Caco-2 (cell line): ENCODE measurements at regions not wholly inside any gene's neighbourhood (a gene's known extent, or its start where the extent isn't known, plus 50 kb on each side); places are given as distances from the start of the nearest gene placed in this dataset.

ENCODE experiments used
- BruUV-seq: library from RNA; stranded (reverse); fragments of 400-500 nt; replicated peaks from 2 replicates; lab custom pipeline; 2021; lab: Mats Ljungman, UMichigan
- CTCF ChIA-PET: fragments of 300-600 bp; sonication (Branson Sonifier 250); formaldehyde crosslinking; loops from one replicate; lab custom pipeline; 2022; ENCODE audit warnings: antibody characterized with exemption; lab: Charles Lee
- POLR2A ChIA-PET: fragments of 300-600 bp; sonication (Branson Sonifier 250); formaldehyde crosslinking; loops from one replicate; lab custom pipeline; 2022; ENCODE audit warnings: antibody characterized with exemption; lab: Charles Lee
- DNase-seq, 2 experiments: peaks; one replicate each; pipeline versions ENCODE4 v3.0.0 to v3.0.0-alpha.2; 2020 to 2022
- H3K27me3 ChIP-seq: replicated peaks from 2 replicates; pipeline ENCODE4 v1.6.0; 2011; ENCODE audit warnings: low read length; ENCODE audit not compliant: control insufficient read depth, insufficient read depth
- H3K36me3 ChIP-seq: 2 replicates; pipeline ENCODE4 v1.5.1; 2011; ENCODE audit warnings: low read length; ENCODE audit not compliant: control insufficient read depth, insufficient read depth
- H3K4me1 ChIP-seq: fragments of 250-450 bp; sonication (Bioruptor Pico); 2 replicates; pipeline ENCODE4 v1.5.1; 2020; ENCODE audit warnings: mild to moderate bottlenecking
- H3K4me3 ChIP-seq: 2 replicates; pipeline ENCODE4 v1.5.1; 2011; ENCODE audit warnings: low read depth, mild to moderate bottlenecking, control low read depth, low read length
- H3K9me3 ChIP-seq: fragments of 250-450 bp; sonication (Bioruptor Pico); 2 replicates; pipeline ENCODE4 v1.5.1; 2020; ENCODE audit warnings: mild to moderate bottlenecking, moderate library complexity
- H3K27ac Mint-ChIP-seq: one replicate; pipeline ENCODE4 v1.8.0; 2022; ENCODE audit warnings: mixed read lengths; ENCODE audit not compliant: unreplicated experiment
- H3K27me3 Mint-ChIP-seq: one replicate; pipeline ENCODE4 v1.8.0; 2022; ENCODE audit warnings: mixed read lengths; ENCODE audit not compliant: insufficient read depth, unreplicated experiment
- H3K36me3 Mint-ChIP-seq: one replicate; pipeline ENCODE4 v1.8.0; 2022; ENCODE audit warnings: mild to moderate bottlenecking, mixed read lengths; ENCODE audit not compliant: insufficient read depth, unreplicated experiment
- H3K4me1 Mint-ChIP-seq: one replicate; pipeline ENCODE4 v1.8.0; 2022; ENCODE audit warnings: low read depth, mixed read lengths; ENCODE audit not compliant: unreplicated experiment
- H3K4me3 Mint-ChIP-seq: one replicate; pipeline ENCODE4 v1.8.0; 2022; ENCODE audit warnings: mild to moderate bottlenecking, moderate library complexity, mixed read lengths; ENCODE audit not compliant: unreplicated experiment
- H3K9me3 Mint-ChIP-seq: one replicate; pipeline ENCODE4 v1.8.0; 2022; ENCODE audit warnings: mixed read lengths; ENCODE audit not compliant: unreplicated experiment
- CTCF ChIP-seq, 2 experiments: fragments of 200-600 bp in 1 of 2; IDR thresholded peaks; 1 replicate in 1 of 2; 2 replicates in 1 of 2; pipeline versions ENCODE4 v1.5.1 to v1.8.0; 2011 to 2022; ENCODE audit warnings: antibody characterized with exemption in 1 of 2, control low read depth in 1 of 2, inconsistent platforms in 1 of 2, low read depth in 1 of 2, low read length in 1 of 2, mild to moderate bottlenecking in 1 of 2, moderate library complexity in 1 of 2; ENCODE audit not compliant: insufficient read depth in 1 of 2, severe bottlenecking in 1 of 2, unreplicated experiment in 1 of 2
- intact Hi-C: fragments of 100-400 bp; cut with micrococcal nuclease; formaldehyde crosslinking; loops from one replicate; pipeline ENCODE4 v1.10.0; 2022; ENCODE audit not compliant: unreplicated experiment

- Mint-ChIP-seq H3K4me3 (no peak overlapping the region), H3K27ac (no peak overlapping the region), H3K4me1 (no peaks in the 10 kb centered on the region), H3K27me3 (peaks cover 3% of the 10 kb centered on the region), H3K36me3 (no peaks in the 10 kb centered on the region), H3K9me3 (peaks cover 10% of the 10 kb centered on the region)
- no peak overlapping the region for H3K4me3 ChIP-seq
- DNase-seq: no peak
- H3K27me3 ChIP-seq: no peaks in the 10 kb centered on the region
- intact Hi-C loops: no loop called here
- TF ChIP-seq CTCF (IDR thresholded peaks at IDR 0.05; ENCODE audit: insufficient read depth in 1 of 2, low read depth in 1 of 2, low read length in 1 of 2, severe bottlenecking in 1 of 2, unreplicated experiment in 1 of 2): no peak
- ChIA-PET CTCF (no interaction called here), POLR2A (no interaction called here)
- no peaks in the 10 kb centered on the region for H3K4me1 ChIP-seq
- no peaks in the 10 kb centered on the region for H3K36me3 ChIP-seq
- no TSS peak for BruUV-seq
- no peaks in the 10 kb centered on the region for H3K9me3 ChIP-seq
Observed at GRCh38 chr2:6459138-6459537, 406.6 kb downstream of the CMPK2 start.

DNA sequence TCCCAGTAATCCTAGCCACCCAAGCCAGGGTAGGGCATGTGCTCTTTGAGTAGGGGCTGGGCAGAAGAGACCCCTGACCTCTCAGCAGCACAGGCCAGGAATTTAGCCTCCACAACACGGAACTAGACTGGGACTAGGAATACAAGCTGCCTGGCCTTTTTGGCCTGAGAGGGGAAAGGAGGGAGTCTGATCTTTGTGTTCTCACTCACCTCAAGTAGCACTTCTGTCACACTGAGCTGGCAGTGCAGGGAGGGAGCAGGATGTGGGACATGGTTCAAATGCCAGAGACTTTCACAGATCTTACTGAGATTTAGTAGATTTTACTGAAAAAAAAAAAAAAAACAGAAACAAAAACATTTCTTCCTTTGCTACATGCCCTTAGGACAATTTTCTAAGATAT is 395.2 kb downstream of the CMPK2 start:
- BruUV-seq: no TSS peak
- Histone ChIP-seq H3K4me3 (no peak overlapping the region), H3K9me3 (peaks cover 8% of the 10 kb centered on the region), H3K36me3 (no peaks in the 10 kb centered on the region), H3K4me1 (no peaks in the 10 kb centered on the region), H3K27me3 (no peaks in the 10 kb centered on the region)
- Mint-ChIP-seq H3K4me1 (no peaks in the 10 kb centered on the region), H3K27me3 (no peaks in the 10 kb centered on the region), H3K27ac (no peak overlapping the region), H3K4me3 (no peak overlapping the region), H3K9me3 (peaks cover 10% of the 10 kb centered on the region), H3K36me3 (no peaks in the 10 kb centered on the region)
- intact Hi-C loops: no loop called here
- POLR2A ChIA-PET: no interaction called here
- CTCF ChIA-PET: no interaction called here
- no peak for DNase-seq
- no peak for TF ChIP-seq CTCF (IDR thresholded peaks at IDR 0.05; ENCODE audit: insufficient read depth in 1 of 2, low read depth in 1 of 2, low read length in 1 of 2, severe bottlenecking in 1 of 2, unreplicated experiment in 1 of 2)

GRCh38 chr2:6471419-6471818 is 394.3 kb downstream of the CMPK2 start:
- Mint-ChIP-seq H3K4me1 (no peaks in the 10 kb centered on the region), H3K36me3 (no peaks in the 10 kb centered on the region), H3K27ac (no peak overlapping the region), H3K4me3 (no peak overlapping the region), H3K27me3 (no peaks in the 10 kb centered on the region), H3K9me3 (peaks cover 10% of the 10 kb centered on the region)
- no peak overlapping the region for H3K4me3 ChIP-seq
- no peaks in the 10 kb centered on the region for H3K4me1 ChIP-seq
- peaks cover 7% of the 10 kb centered on the region; the same call in 1 of the 2 replicates for H3K9me3 ChIP-seq
- no peak for DNase-seq
- no peaks in the 10 kb centered on the region for H3K36me3 ChIP-seq
- no peaks in the 10 kb centered on the region for H3K27me3 ChIP-seq
- CTCF ChIA-PET: no interaction called here
- POLR2A ChIA-PET: no interaction called here
- BruUV-seq: no TSS peak
- no peak for TF ChIP-seq CTCF (IDR thresholded peaks at IDR 0.05; ENCODE audit: insufficient read depth in 1 of 2, low read depth in 1 of 2, low read length in 1 of 2, severe bottlenecking in 1 of 2, unreplicated experiment in 1 of 2)
- intact Hi-C loops: no loop called here
